ENCODE measurements at regions not wholly inside any gene's neighbourhood (a gene's known extent, or its start where the extent isn't known, plus 50 kb on each side); places are given as distances from the start of the nearest gene placed in this dataset.

- DNase-seq (ENCODE audit: low spot score), result no peak
- in situ Hi-C loops (cut with MboI; ENCODE audit: low sequenced_read_pairs, unreplicated experiment), result no loop called here
- TF ChIP-seq CTCF (IDR thresholded peaks at IDR 0.05; ENCODE audit: borderline replicate concordance, control extremely low read depth, extremely low read depth, insufficient read depth, missing control alignments), result no peak
Observed at GRCh38 chr10:90988802-90989201, 67.9 kb upstream of the ANKRD1 start.

- in situ Hi-C loops (cut with MboI; ENCODE audit: low sequenced_read_pairs, unreplicated experiment), result no loop called here
- no peak for TF ChIP-seq CTCF (IDR thresholded peaks at IDR 0.05; ENCODE audit: borderline replicate concordance, control extremely low read depth, extremely low read depth, insufficient read depth, missing control alignments)
- no peak for DNase-seq (ENCODE audit: low spot score)
Observed at GRCh38 chr10:90989378-90989777, 68.5 kb upstream of the ANKRD1 start.

- TF ChIP-seq CTCF (IDR thresholded peaks at IDR 0.05; ENCODE audit: borderline replicate concordance, control extremely low read depth, extremely low read depth, insufficient read depth, missing control alignments), result no peak
- in situ Hi-C loops (cut with MboI; ENCODE audit: low sequenced_read_pairs, unreplicated experiment), result no loop called here
- no peak for DNase-seq (ENCODE audit: low spot score)
Observed at GRCh38 chr10:90992462-90992861, 71.6 kb upstream of the ANKRD1 start.

GRCh38 chr10:90993340-90993739 lies 72.5 kb upstream of the ANKRD1 start:
- no peak for DNase-seq (ENCODE audit: low spot score)
- no peak for TF ChIP-seq CTCF (IDR thresholded peaks at IDR 0.05; ENCODE audit: borderline replicate concordance, control extremely low read depth, extremely low read depth, insufficient read depth, missing control alignments)
- in situ Hi-C loops (cut with MboI; ENCODE audit: low sequenced_read_pairs, unreplicated experiment), result no loop called here

GRCh38 chr10:90997670-90998069 lies 76.8 kb upstream of the ANKRD1 start:
- DNase-seq (ENCODE audit: low spot score), result no peak
- TF ChIP-seq CTCF (IDR thresholded peaks at IDR 0.05; ENCODE audit: borderline replicate concordance, control extremely low read depth, extremely low read depth, insufficient read depth, missing control alignments), result no peak
- in situ Hi-C loops (cut with MboI; ENCODE audit: low sequenced_read_pairs, unreplicated experiment), result no loop called here

GRCh38 chr10:90998733-90999511 lies 78.0 kb upstream of the ANKRD1 start:
- DNase-seq (ENCODE audit: low spot score), result no peak
- TF ChIP-seq CTCF (IDR thresholded peaks at IDR 0.05; ENCODE audit: borderline replicate concordance, control extremely low read depth, extremely low read depth, insufficient read depth, missing control alignments), result no peak
- in situ Hi-C loops (cut with MboI; ENCODE audit: low sequenced_read_pairs, unreplicated experiment), result no loop called here
